Germinal center (tissue), 1 donor: ENCODE measurements at regions not wholly inside any gene's neighbourhood (a gene's known extent, or its start where the extent isn't known, plus 50 kb on each side); places are given as distances from the start of the nearest gene placed in this dataset.

ENCODE experiments used
- DNase-seq: peaks from one replicate; pipeline ENCODE4 v3.0.0; 2012; ENCODE audit warnings: mixed read lengths, low spot score

DNA sequence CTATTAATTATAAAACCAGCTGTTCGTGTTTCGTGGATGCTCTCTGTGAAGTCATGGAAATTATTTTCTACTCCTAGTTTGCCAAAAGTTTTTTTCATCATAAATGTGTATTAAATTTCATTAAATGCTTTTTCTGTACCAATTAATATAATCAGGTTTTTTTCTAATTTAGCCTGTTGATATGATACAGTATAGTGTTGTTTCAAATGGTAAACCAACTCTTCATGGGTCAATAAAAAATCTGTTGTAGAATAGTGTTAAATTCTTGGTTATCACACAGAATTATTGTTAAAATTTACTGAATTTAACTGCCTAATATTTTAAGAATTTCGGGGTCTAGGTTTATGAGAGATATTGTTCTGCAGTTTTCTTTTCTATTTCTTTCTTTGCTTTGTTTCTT is 505.9 kb upstream of the MANEA start:
- DNase-seq: no peak

DNA sequence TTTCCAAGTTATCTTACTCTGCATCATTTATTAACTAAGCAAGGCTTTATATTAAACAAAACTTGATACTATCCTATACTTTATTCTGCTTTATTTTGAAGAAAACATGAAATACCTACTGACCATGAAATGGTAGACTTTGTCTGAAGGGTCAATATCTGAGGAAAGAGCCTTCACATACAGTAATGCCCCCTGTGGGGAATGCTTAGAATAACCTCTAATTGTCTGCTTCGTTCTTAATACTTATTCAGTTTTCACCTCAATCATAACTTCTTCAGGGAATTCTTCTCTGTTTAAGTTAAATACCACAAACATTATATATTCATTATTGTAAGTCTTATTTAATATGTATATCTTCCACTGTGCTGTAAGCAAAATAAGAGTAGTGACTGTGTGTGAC is 498.9 kb upstream of the MANEA start:
- DNase-seq: no peak

- DNase-seq: no peak
Measured at GRCh38 chr6:95081231-95081630, 496.1 kb upstream of the MANEA start.

DNA sequence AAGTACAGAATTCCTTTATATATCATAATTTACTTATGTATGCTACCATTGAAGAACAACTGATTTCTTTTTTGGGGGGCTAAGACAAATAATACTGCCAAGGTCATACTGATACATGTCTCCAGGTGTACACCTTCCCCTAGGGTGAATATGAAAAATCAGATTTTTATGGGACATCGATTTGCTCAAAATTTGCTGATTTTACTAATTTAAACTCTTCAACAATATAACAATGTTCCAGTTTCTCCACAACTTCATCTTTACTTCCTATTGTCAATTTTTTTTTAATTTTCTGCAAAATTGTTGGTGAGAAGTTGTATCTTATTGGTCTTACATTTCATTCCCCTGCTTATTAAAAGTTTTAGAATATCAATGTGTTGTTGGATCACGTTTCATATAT is 495.4 kb upstream of the MANEA start:
- DNase-seq: no peak

DNA sequence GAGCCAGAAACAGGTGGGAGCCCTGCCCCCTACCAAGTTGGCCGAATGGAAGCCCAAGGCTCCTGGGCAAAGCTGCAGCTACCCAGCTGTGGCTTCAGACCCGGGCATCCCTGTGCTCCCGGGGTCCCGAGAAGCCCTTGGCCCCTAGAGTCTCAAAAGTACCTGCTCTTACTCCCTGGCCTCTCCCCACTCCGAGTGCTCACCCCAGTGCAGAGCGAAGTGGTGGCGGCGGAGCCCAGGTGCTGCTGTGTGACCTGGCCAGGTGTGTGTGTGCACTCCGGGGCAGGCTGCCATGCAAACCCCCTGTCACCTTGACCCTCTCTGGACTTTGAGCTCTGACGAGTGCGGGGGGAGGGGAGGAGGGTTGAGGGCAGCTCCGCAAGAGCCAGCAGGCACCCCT is 493.8 kb upstream of the MANEA start:
- no peak for DNase-seq

DNA sequence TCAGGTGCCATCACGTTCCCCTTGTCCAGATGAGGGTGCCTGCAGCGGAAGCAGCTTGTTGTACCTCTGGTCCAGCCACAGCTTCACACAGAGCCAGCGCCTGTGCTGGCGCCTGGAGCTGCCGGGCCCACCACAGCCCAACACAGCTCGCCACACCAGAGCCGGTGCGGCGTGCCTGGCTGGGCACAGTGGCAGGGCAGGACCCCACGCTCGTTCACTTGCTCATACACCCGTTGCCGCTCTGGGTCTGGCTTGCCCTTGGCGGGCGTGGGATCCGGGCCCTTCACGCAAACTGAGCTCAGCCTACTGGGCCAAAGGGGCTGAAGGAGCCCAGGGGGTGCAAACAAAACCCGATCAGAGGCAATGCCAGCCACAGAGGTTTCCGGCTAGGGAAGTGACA is 492.5 kb upstream of the MANEA start:
- DNase-seq: no peak

DNA sequence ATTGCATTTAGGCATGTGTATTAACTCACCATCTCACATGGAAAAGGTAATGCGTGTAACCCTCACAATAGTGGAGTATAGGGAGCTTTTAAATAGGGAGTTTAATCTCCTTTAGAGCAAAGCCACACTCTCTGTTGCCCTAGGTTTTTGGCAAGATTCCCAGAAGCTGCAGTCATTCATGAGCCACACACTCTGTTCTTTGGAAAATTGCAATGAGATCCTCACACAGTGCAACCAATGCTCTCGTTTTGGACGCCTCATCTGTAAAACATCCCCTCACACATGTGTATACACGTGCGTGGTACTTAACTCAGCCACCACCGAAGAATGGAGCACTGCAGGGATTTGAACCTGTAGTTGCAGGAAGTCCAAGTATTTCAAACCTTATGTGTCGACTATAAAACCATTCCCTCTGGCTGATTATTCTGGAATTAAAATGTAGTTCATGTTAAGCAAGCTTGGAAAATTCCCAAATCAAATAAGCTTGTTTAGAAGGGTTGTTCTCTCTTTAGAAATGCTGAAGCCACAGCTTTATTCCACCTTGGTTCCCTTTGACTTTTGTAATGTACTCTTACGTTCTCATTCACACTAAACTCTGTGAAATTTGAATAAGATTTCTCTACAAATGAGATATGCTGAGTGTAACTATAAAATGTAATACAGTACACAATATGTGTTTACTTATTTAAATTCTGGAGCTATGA is 489.8 kb upstream of the MANEA start:
- no peak for DNase-seq

- peak; percentile 2 for DNase-seq
Measured at GRCh38 chr6:95091823-95092436, 485.4 kb upstream of the MANEA start.

DNA sequence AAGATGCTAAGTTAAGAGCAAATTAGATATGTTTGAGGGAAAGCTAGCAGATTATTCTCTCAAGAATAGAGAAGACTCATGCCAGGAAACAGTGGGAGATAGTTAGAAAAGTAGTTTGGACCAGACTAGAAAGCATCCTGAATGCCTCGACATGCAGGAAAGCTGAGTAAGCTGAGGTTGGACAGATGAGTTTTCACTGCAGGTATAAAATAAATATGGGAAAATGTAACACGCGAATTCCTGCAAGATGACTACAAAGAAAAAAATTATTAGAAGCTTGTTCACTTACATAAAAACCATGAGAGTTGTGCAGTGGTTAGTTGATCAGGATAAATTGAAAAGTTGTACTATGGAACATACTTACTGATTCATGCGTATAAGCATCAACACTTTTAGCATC is 484.2 kb upstream of the MANEA start:
- no peak for DNase-seq

DNA sequence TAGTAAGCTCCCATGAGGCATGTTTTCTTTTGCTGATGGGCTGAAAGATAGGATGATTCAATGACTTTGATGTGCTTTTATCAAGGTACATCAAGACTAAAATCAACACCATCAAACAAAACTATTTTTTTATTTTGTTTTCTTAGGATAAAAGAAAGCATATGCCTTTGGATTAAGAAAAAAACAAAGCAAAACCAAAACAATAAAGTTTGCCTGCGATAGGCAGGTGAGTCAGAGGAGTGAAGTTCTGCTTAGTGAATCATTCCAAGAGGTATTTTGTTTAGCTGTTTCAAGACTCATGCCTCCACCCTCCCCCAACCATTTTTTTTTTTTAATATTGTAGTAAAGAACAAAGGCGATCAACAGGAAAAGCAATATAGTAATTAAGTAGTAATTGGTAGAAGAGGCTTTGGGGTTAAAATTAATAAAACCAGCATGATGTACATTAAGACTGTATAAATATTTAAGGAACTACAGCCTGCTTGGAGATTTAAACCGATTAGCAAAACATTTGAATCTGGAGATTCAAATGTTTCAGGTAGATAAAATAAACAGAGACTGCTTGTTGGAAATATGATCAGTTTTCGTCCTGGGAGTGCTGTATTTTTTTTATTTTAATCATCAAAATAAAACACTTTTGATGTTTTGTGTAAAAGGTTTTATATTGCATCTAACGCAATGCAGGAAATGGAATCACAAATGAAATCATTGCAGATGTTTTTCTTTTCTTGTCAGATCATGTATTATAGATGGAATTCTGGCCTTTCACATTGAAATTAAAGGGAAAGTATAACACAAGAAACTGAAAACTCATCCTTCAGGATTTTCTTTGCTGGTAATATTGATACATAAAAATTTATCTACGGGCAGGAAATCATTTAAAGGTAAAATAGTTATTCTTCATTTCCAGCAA is 482.3 kb upstream of the MANEA start:
- no peak for DNase-seq

- no peak for DNase-seq
Measured at GRCh38 chr6:95095855-95096254, 481.5 kb upstream of the MANEA start.

GRCh38 chr6:95099410-95099809 is 477.9 kb upstream of the MANEA start:
- DNase-seq: no peak

DNA sequence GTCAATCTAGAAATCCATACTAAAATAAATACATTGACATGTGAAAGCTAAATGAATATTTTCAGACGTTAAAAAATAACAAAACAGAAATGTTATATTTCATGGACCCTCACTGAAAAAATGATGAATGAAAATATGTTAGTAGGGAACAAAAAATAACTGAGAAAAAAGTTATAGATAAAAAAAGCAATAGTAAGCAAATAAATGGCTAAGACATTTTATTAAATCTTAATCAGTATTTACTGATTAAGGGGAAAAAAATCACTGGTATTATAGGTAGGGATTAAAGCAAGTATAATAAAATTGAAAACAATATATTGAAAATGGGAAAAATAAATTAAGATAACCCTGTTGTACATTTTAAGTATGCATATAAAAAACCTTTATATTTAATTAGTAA is 468.1 kb upstream of the MANEA start:
- no peak for DNase-seq

- no peak for DNase-seq
Measured at GRCh38 chr6:95110767-95111166, 466.6 kb upstream of the MANEA start.

- DNase-seq: no peak
Measured at GRCh38 chr6:95117236-95117635, 460.1 kb upstream of the MANEA start.

DNA sequence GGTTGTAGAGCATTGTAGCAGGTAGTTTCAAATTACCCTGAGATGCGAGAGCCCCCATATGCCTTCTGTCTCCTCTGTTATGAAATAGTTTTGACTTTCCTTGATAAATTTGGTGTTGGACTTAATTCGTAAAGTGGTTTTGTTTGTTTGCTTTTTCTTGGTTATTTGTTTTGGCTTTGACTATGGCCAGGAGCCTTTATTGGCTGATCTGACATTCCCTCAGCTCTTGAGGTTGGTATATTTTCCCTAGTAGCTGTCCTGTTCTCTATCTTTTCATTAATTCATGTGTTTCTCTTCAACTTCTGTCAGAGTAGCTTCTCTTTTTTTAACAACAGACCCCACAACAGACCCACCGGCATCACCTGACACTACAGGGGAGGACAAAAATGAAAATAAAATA is 457.4 kb upstream of the MANEA start:
- DNase-seq: no peak

- DNase-seq: no peak
Measured at GRCh38 chr6:95120984-95121383, 456.4 kb upstream of the MANEA start.

DNA sequence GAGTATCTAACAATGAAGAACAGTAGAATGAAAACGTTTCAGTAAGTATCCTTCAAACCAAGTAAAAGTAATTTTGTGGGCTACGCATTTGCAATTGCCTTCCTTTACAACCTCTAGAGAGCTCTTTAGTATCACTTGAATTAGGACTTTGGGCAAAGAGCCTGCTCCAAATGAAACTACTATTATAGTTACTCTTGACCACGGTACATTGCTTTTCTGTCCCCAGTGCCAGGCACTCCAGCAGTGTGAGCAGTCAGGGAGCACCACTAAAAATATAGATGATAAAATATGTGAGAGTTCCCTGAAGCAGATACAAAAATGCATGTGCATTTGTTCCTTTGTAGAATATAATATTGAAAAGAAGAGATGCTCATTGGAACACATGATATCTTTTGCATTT is 450.1 kb upstream of the MANEA start:
- DNase-seq: no peak

DNA sequence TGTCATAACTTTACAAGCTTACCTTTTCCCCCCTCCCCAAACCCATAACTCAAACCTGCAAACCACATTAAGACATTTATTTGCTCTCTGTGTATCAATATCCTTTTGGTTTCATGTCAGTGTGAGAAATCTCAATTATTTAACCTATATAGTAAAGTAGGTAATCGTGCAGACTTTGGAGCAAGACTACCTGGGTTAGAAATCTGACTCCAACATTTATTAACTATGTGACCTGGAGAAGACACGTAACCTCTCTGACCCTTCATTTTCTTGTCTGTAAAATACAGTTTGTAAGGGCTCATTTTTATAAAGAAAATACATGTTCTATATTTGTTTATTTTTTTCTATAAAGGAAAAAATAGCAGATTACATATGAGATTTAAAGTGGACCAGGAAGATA is 448.9 kb upstream of the MANEA start:
- no peak for DNase-seq

DNA sequence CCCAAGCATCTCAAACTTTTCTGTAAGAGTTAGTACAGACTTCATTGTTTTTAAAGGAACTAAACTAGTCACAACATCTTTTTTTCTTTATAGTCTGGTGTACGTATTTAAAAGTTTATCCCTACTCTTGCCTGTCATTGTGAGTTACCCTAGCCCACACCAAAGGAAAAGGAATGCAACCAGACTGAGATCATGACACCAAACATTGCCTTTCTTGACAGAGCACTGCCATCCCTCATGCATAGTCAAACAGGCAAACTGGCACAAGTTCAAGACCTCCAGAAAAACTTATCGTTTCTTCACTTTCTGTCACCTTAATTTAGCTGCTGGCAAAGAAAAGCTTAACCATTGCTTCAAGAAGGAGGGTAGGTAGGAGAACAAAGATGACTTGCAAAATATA is 448.4 kb upstream of the MANEA start:
- DNase-seq: no peak

- DNase-seq: no peak
Measured at GRCh38 chr6:95133578-95133977, 443.8 kb upstream of the MANEA start.

DNA sequence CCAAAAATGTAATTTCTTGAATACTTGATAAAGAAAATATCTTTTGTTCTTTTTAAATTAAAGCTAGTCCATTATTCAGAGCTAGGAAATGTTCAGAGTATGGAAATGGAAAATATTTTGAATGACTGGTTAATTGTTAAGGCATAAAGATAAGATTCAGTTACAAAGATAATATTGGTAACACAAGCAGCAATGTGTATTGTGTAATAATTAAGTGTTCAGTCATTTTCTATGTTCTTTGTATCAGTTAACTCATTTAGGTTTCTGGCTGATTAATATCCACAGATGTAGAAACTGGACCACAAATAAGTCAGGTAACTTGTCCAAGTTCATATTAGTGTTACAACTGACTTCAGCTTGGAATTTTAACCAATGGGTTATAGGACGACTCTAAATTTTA is 442.2 kb upstream of the MANEA start:
- DNase-seq: no peak

GRCh38 chr6:95142101-95142500 is 435.2 kb upstream of the MANEA start:
- no peak for DNase-seq
